Mammary epithelial cell (primary cell): ENCODE measurements at regions not wholly inside any gene's neighbourhood (a gene's known extent, or its start where the extent isn't known, plus 50 kb on each side); places are given as distances from the start of the nearest gene placed in this dataset.

ENCODE experiments used
- CTCF ChIP-seq, 2 donors: IDR thresholded peaks in 1 of 2; conservative IDR thresholded peaks in 1 of 2; 2 replicates each; pipeline ENCODE4 v1.5.1; 2011 to 2012; ENCODE audit warnings: inconsistent platforms in 2 of 2, low read length in 2 of 2, mild to moderate bottlenecking in 2 of 2, control low read depth in 1 of 2, low read depth in 1 of 2; ENCODE audit not compliant: insufficient read depth in 1 of 2; ENCODE audit errors: extremely low read depth in 1 of 2
- EZH2 ChIP-seq: IDR thresholded peaks from 2 replicates; pipeline ENCODE4 v1.6.1; 2012; ENCODE audit warnings: low read length, inconsistent platforms, borderline replicate concordance

GRCh38 chr2:204032301-204032700 lies 95.7 kb downstream of the ICOS start:
- TF ChIP-seq CTCF (conservative IDR thresholded peaks at IDR 0.05 in 1 of 2, IDR thresholded peaks at IDR 0.05 in 1 of 2; ENCODE audit: extremely low read depth in 1 of 2, insufficient read depth in 1 of 2, low read depth in 1 of 2, low read length in 2 of 2) (no peak), EZH2 (no peak)
